ENCODE measurements at regions not wholly inside any gene's neighbourhood (a gene's known extent, or its start where the extent isn't known, plus 50 kb on each side); places are given as distances from the start of the nearest gene placed in this dataset.

DNA sequence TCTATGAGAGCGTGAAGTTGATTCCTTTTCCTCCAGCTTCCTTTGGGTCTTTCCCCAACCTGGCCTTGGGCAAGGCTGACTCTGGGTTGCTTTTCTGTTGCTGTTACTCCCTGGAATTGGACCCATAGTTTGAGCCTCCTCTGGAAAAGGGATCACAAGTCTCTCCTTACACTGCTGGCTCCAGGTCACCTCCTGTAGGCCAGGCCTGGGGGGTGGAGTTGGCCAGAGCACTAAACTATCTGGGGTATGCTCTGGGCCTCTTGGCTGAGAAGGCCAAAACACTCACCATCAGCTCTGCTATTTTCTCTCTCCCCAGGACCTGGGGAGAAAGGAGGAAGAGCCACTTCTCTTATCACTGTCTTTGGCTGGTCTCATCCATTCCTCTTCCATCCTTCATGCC lies 56.5 kb upstream of the NCOA1 start:
- TF ChIP-seq, protein P1, sequence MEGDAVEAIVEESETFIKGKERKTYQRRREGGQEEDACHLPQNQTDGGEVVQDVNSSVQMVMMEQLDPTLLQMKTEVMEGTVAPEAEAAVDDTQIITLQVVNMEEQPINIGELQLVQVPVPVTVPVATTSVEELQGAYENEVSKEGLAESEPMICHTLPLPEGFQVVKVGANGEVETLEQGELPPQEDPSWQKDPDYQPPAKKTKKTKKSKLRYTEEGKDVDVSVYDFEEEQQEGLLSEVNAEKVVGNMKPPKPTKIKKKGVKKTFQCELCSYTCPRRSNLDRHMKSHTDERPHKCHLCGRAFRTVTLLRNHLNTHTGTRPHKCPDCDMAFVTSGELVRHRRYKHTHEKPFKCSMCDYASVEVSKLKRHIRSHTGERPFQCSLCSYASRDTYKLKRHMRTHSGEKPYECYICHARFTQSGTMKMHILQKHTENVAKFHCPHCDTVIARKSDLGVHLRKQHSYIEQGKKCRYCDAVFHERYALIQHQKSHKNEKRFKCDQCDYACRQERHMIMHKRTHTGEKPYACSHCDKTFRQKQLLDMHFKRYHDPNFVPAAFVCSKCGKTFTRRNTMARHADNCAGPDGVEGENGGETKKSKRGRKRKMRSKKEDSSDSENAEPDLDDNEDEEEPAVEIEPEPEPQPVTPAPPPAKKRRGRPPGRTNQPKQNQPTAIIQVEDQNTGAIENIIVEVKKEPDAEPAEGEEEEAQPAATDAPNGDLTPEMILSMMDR (IDR thresholded peaks at IDR 0.05), result no peak
- TF ChIP-seq EP300 (IDR thresholded peaks at IDR 0.05) (no peak), POLR2A (IDR thresholded peaks at IDR 0.05; ENCODE audit: low read depth) (no peak)

All from esophagus muscularis mucosa (tissue), 4 donors.